WI38 (cell line): ENCODE measurements at regions not wholly inside any gene's neighbourhood (a gene's known extent, or its start where the extent isn't known, plus 50 kb on each side); places are given as distances from the start of the nearest gene placed in this dataset.
"Not testable (repeated sequence)": the region's sequence is repeated elsewhere in the genome, so short reads cannot be mapped to it uniquely, and the experiment has no call there.

Experiments
- H3K4me3 ChIP-seq: 2 replicates; pipeline ENCODE4 v1.5.1; 2011; ENCODE audit warnings: low read depth, mild to moderate bottlenecking, control low read depth, low read length
- TF ChIP-seq, protein P1 (sequence below): IDR thresholded peaks from 2 replicates; pipeline ENCODE4 v1.5.1; 2012; ENCODE audit warnings: low read depth, mild to moderate bottlenecking, control low read depth, low read length

DNA sequence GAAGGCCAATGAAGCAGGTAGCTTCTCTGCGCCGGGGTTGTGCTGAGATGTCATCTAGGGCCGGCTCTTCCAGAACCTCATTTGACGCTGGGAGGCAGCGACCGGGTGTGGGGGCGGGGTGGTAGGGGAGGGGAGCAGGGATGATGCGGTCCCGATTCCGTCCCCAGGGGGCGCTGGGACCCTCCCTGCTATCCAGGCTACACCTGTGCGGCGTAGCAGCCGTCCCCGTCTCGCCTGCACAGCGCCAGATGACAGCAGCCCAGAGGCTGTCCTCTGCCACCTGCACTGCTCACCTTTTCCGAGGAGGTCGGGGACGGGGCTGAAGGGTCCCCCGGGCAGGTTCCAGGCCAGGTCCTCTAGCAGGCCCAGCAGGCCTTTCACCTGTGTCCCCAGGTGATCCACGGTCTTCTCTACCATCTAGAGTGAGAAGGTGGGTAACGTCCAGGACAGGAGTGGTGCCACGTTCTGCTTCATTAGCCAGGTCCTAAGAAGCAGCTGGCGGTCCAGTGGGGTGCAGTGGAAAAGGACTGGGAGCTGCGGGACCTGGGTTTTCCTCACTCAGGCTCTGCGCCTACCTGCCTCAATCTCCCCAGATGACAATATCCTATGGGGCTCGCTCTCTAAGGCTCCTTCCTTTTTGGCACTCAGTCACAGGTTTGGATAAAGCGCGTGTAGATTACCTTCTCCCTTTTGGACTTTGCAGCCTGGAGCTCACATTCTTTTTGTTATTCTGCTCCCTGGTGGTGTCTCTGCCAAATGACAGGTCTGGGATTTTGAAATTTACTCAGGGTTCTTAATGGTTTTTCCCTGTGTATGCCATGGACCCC is 56.0 kb upstream of the RAB6C start:
- TF ChIP-seq, protein P1, sequence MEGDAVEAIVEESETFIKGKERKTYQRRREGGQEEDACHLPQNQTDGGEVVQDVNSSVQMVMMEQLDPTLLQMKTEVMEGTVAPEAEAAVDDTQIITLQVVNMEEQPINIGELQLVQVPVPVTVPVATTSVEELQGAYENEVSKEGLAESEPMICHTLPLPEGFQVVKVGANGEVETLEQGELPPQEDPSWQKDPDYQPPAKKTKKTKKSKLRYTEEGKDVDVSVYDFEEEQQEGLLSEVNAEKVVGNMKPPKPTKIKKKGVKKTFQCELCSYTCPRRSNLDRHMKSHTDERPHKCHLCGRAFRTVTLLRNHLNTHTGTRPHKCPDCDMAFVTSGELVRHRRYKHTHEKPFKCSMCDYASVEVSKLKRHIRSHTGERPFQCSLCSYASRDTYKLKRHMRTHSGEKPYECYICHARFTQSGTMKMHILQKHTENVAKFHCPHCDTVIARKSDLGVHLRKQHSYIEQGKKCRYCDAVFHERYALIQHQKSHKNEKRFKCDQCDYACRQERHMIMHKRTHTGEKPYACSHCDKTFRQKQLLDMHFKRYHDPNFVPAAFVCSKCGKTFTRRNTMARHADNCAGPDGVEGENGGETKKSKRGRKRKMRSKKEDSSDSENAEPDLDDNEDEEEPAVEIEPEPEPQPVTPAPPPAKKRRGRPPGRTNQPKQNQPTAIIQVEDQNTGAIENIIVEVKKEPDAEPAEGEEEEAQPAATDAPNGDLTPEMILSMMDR: 0 out of 2 replicates have a peak, but pooled peaks have one; percentile 24
- H3K4me3 ChIP-seq: no peak overlapping the region

DNA sequence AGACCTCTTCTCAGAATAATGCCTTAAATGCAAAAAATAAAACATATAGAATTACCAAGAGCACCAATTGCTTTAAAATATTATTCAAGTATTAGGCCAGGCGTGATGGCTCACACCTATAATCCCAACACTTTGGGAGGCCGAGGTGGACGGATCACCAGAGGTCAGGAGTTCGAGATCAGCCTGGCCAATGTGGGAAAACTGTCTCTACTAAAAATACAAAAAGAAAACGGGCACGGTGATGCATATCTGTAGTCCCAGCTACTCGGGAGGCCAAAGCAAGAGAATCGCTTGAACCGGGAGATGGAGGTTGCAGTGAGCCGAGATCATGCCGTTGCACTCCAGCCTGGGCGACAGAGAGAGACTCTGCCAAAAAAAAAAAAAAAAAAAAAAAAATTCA is 55.4 kb upstream of the RAB6C start:
- not testable (repeated sequence) for H3K4me3 ChIP-seq

DNA sequence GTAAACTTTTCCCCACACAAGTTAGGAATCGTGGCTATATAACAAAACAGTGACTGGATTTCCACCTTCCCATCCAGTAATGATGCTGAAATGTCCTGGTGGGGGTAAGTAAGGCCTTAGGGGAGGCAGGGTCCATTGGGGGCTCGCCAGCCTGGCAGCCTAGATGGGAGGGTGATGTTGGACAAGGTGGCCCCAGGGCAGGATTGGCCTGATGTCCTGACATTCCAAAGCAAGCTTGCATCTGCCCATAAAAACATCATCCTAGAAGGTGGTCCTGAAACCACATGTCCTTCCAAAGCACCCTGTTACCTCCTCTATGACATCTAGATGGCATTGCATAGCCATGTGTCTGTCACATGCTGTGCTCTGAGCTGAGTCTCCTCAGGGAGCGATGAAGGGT is 54.1 kb upstream of the RAB6C start:
- TF ChIP-seq, protein P1: no peak
- H3K4me3 ChIP-seq: no peak overlapping the region

DNA sequence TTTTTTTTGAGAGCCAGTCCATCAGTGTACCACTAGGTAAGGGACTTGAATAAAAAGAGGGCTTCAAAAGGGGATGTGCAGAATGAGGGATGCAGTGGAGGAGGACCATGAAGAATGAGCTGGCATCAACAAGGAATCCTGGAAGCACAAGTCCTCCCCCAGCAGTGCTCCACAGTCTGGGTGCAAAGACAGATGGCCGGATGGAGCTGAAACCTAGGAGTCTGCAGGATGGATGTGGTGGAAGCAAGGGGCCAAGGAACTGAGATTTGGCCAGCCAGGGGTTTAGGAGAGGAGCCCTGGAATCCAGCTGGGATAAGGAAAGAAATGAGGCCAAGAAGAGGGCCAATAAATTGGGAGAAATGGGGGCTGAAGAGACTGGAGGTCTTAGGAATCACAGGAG is 51.8 kb upstream of the RAB6C start:
- H3K4me3 ChIP-seq: no peak overlapping the region
- TF ChIP-seq, protein P1: no peak

- TF ChIP-seq, protein P1: no peak
- no peak overlapping the region for H3K4me3 ChIP-seq
Observed at GRCh38 chr2:129929321-129930290, 49.9 kb upstream of the RAB6C start.
